ENCODE measurements at regions not wholly inside any gene's neighbourhood (a gene's known extent, or its start where the extent isn't known, plus 50 kb on each side); places are given as distances from the start of the nearest gene placed in this dataset.

GRCh38 chr15:62591842-62592838 is 427.1 kb upstream of the C2CD4B start:
- DNase-seq (ENCODE audit: low read depth) = no peak

GRCh38 chr15:62592920-62593319 is 427.8 kb upstream of the C2CD4B start:
- TF ChIP-seq CTCF (IDR thresholded peaks at IDR 0.05; ENCODE audit: insufficient read depth, low read depth, low read length, missing control alignments) = no peak
- H3K4me3 ChIP-seq (ENCODE audit: low read depth, low read length) = no peak overlapping the region
- DNase-seq (ENCODE audit: low read depth) = no peak

More at GRCh38 chr15:62591842-62592838, 427.1 kb upstream of the C2CD4B start:
- no peak overlapping the region for H3K4me3 ChIP-seq (ENCODE audit: low read depth, low read length)
- TF ChIP-seq CTCF (IDR thresholded peaks at IDR 0.05; ENCODE audit: insufficient read depth, low read depth, low read length, missing control alignments) = no peak

GRCh38 chr15:62593681-62594399 is 428.8 kb upstream of the C2CD4B start:
- TF ChIP-seq CTCF (IDR thresholded peaks at IDR 0.05; ENCODE audit: insufficient read depth, low read depth, low read length, missing control alignments) = no peak
- H3K4me3 ChIP-seq (ENCODE audit: low read depth, low read length) = no peak overlapping the region
- no peak for DNase-seq (ENCODE audit: low read depth)

- no peak for TF ChIP-seq CTCF (IDR thresholded peaks at IDR 0.05; ENCODE audit: insufficient read depth, low read depth, low read length, missing control alignments)
- DNase-seq (ENCODE audit: low read depth) = no peak
- H3K4me3 ChIP-seq (ENCODE audit: low read depth, low read length) = no peak overlapping the region
Measured at GRCh38 chr15:62598217-62598616, 433.1 kb upstream of the C2CD4B start.

- H3K4me3 ChIP-seq (ENCODE audit: low read depth, low read length) = no peak overlapping the region
- DNase-seq (ENCODE audit: low read depth) = no peak
- no peak for TF ChIP-seq CTCF (IDR thresholded peaks at IDR 0.05; ENCODE audit: insufficient read depth, low read depth, low read length, missing control alignments)
Measured at GRCh38 chr15:62599791-62600777, 435.0 kb upstream of the C2CD4B start.
